H54 (cell line): ENCODE measurements at regions not wholly inside any gene's neighbourhood (a gene's known extent, or its start where the extent isn't known, plus 50 kb on each side); places are given as distances from the start of the nearest gene placed in this dataset.

Experiments
- DNase-seq: peaks from one replicate; pipeline ENCODE4 v3.0.0; 2011; ENCODE audit warnings: low spot score, mixed read lengths; ENCODE audit not compliant: insufficient read length
- FAIRE-seq: peaks from 3 replicates; lab custom pipeline; 2011; peaks lifted over from hg19 to GRCh38; lab: Jason Lieb, UNC
- POLR2A ChIP-seq: IDR thresholded peaks from 2 replicates; pipeline ENCODE4 v1.6.1; 2011; ENCODE audit warnings: low read depth, mild to moderate bottlenecking, low read length

DNA sequence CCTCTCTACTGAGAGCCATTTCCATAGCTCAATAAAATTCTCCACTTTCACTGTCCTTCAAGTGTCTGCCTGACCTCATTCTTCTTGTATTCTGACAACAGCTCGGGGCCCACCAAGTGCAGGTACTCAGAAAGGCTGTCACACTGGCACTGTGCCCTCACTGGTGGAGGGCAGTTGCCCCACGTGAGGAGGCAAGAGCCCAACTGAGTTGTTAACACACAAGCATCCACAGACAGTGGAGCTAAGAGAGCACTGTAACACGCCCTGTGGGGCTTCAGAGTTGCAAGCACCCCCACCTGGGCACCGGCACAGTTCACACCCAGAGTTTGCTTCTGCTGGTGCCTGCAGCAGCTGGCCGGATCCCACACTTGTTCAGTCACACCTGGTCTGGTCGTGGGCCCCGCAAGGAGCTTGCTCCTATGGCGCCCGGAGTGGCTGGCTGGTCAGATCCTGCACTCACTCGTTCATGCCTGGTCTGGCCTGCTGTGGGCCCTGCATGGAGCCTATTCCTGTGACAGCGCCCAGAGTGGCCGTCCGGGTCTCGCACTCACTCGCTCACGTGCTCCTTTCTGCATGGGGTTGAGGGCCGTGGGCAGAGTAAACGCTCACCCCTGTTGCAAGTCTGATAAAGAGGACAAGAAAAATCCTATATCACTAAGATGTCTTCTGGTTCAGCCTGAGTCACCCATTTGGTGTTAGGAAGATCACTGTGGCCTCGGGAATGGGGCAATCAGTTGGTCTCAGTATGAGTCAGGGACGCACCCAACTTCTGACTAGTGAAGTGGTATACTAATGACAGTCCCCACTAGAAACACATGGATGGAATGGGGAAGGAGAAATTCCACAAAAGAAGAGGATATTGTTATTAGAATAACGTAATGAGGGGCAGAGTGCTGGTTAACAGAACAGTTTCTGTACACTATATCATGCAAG, 87.0 kb upstream of the CCNH start:
- DNase-seq (no peak), FAIRE-seq (no peak)
- TF ChIP-seq POLR2A, result no peak
